ENCODE measurements at regions not wholly inside any gene's neighbourhood (a gene's known extent, or its start where the extent isn't known, plus 50 kb on each side); places are given as distances from the start of the nearest gene placed in this dataset.

DNA sequence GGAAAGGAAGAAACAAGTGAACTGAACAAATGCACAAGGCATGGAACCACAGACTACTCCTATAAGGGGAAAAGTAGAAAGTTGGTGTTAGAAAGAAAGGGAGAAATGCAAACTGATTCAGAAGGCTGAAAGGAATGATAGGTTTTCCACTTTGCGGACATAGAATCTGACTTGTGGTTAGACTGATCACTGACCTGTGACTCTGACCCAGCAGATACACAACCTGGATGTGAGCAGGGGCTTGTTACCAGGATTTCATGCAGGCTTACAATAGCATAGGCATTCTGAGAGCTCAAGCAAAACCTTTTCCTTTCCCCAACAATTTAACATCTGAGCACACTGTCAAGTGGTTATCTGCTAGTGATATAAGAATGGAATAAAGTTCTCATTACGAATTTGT lies 237.0 kb upstream of the CDH20 start:
- no peaks in the 10 kb centered on the region for H3K9me3 ChIP-seq (ENCODE audit: control insufficient read depth, low read length)
- no peak overlapping the region for H3K27ac ChIP-seq (ENCODE audit: low read depth, low read length)
- H3K4me3 Mint-ChIP-seq: no peak overlapping the region
- no peaks in the 10 kb centered on the region for H3K27me3 Mint-ChIP-seq (ENCODE audit: insufficient read depth)
- no peaks in the 10 kb centered on the region for H3K4me1 ChIP-seq (ENCODE audit: control insufficient read depth, insufficient read depth, low read length)
- H3K27ac Mint-ChIP-seq: no peak overlapping the region
- DNase-seq: no peak
- H3K9me3 Mint-ChIP-seq: no peaks in the 10 kb centered on the region
- no peak overlapping the region for H3K4me3 ChIP-seq (ENCODE audit: low read length)
- TF ChIP-seq CTCF (conservative IDR thresholded peaks at IDR 0.05): no peak
- no peaks in the 10 kb centered on the region for H3K36me3 ChIP-seq (ENCODE audit: control insufficient read depth, insufficient read depth, low read length)
- no peaks in the 10 kb centered on the region for H3K27me3 ChIP-seq (ENCODE audit: control insufficient read depth, insufficient read depth, low read length, poor library complexity, severe bottlenecking)
- WGBS, 2 experiments (ENCODE audit: insufficient coverage in 1 of 2, insufficient read length in 1 of 2): 86 to 99% methylated on average over 1 to 2 of the region's 2 CpGs
- H3K9ac ChIP-seq (ENCODE audit: extremely low read depth, low read length, poor library complexity, severe bottlenecking): no peak overlapping the region
- H3K4me1 Mint-ChIP-seq: peaks cover 2% of the 10 kb centered on the region
- H3K36me3 Mint-ChIP-seq (ENCODE audit: low read depth): no peaks in the 10 kb centered on the region

- Mint-ChIP-seq H3K27ac (no peak overlapping the region), H3K4me3 (no peak overlapping the region), H3K4me1 (peaks cover 3% of the 10 kb centered on the region), H3K27me3 (ENCODE audit: insufficient read depth) (no peaks in the 10 kb centered on the region), H3K9me3 (no peaks in the 10 kb centered on the region), H3K36me3 (ENCODE audit: low read depth) (no peaks in the 10 kb centered on the region)
- H3K27me3 ChIP-seq (ENCODE audit: control insufficient read depth, insufficient read depth, low read length, poor library complexity, severe bottlenecking): no peaks in the 10 kb centered on the region
- H3K4me3 ChIP-seq (ENCODE audit: low read length): no peak overlapping the region
- H3K9ac ChIP-seq (ENCODE audit: extremely low read depth, low read length, poor library complexity, severe bottlenecking): no peak overlapping the region
- no peak overlapping the region for H3K27ac ChIP-seq (ENCODE audit: low read depth, low read length)
- H3K9me3 ChIP-seq (ENCODE audit: control insufficient read depth, low read length): no peaks in the 10 kb centered on the region
- no peak for DNase-seq
- no peaks in the 10 kb centered on the region for H3K4me1 ChIP-seq (ENCODE audit: control insufficient read depth, insufficient read depth, low read length)
- TF ChIP-seq CTCF (conservative IDR thresholded peaks at IDR 0.05): no peak
- no peaks in the 10 kb centered on the region for H3K36me3 ChIP-seq (ENCODE audit: control insufficient read depth, insufficient read depth, low read length)
- 89% methylated on average over 1 of the region's 1 CpG; no CpG with 5 or more reads in 1 of the 2 experiments for whole genome bisulfite sequencing, 2 experiments (ENCODE audit: insufficient coverage in 1 of 2, insufficient read length in 1 of 2)
Measured at GRCh38 chr18:61107113-61107512, 226.1 kb upstream of the CDH20 start.

- H3K36me3 Mint-ChIP-seq (ENCODE audit: low read depth): no peaks in the 10 kb centered on the region
- TF ChIP-seq CTCF (conservative IDR thresholded peaks at IDR 0.05): no peak
- no peaks in the 10 kb centered on the region for H3K9me3 ChIP-seq (ENCODE audit: control insufficient read depth, low read length)
- H3K4me3 Mint-ChIP-seq: no peak overlapping the region
- peaks cover 3% of the 10 kb centered on the region for H3K4me1 Mint-ChIP-seq
- no peaks in the 10 kb centered on the region for H3K9me3 Mint-ChIP-seq
- no peaks in the 10 kb centered on the region for H3K36me3 ChIP-seq (ENCODE audit: control insufficient read depth, insufficient read depth, low read length)
- H3K27me3 ChIP-seq (ENCODE audit: control insufficient read depth, insufficient read depth, low read length, poor library complexity, severe bottlenecking): no peaks in the 10 kb centered on the region
- H3K27ac Mint-ChIP-seq: no peak overlapping the region
- no peak overlapping the region for H3K27ac ChIP-seq (ENCODE audit: low read depth, low read length)
- H3K4me1 ChIP-seq (ENCODE audit: control insufficient read depth, insufficient read depth, low read length): no peaks in the 10 kb centered on the region
- no peak for DNase-seq
- H3K27me3 Mint-ChIP-seq (ENCODE audit: insufficient read depth): no peaks in the 10 kb centered on the region
- no peak overlapping the region for H3K9ac ChIP-seq (ENCODE audit: extremely low read depth, low read length, poor library complexity, severe bottlenecking)
- no peak overlapping the region for H3K4me3 ChIP-seq (ENCODE audit: low read length)
Measured at GRCh38 chr18:61108706-61109105, 224.5 kb upstream of the CDH20 start.
